HL-60 (cell line): ENCODE measurements at regions not wholly inside any gene's neighbourhood (a gene's known extent, or its start where the extent isn't known, plus 50 kb on each side); places are given as distances from the start of the nearest gene placed in this dataset.

Experiments used
- CTCF ChIP-seq: IDR thresholded peaks from one replicate; pipeline ENCODE4 v1.5.1; 2011; ENCODE audit warnings: low read length, control low read depth, inconsistent platforms; ENCODE audit not compliant: insufficient read depth
- POLR2AphosphoS5 ChIP-seq: IDR thresholded peaks from 2 replicates; pipeline ENCODE4 v1.6.1; 2012; ENCODE audit warnings: low read depth

GRCh38 chr16:6481894-6482293 is 850.8 kb upstream of the RBFOX1 start:
- TF ChIP-seq CTCF (no peak), POLR2AphosphoS5 (no peak)
